ENCODE measurements at regions not wholly inside any gene's neighbourhood (a gene's known extent, or its start where the extent isn't known, plus 50 kb on each side); places are given as distances from the start of the nearest gene placed in this dataset.

GRCh38 chrX:107508925-107509324 lies 59.5 kb downstream of the FRMPD3 start:
- POLR2A ChIA-PET = no interaction called here
- peaks cover 36 to 62% of the 10 kb centered on the region in 2 donors for H3K27me3 Mint-ChIP-seq
- peaks cover 0 to 8% of the 10 kb centered on the region in 2 experiments for H3K4me1 ChIP-seq (ENCODE audit: control insufficient read depth in 1 of 2, extremely low read depth in 1 of 2, insufficient read depth in 2 of 2, low read length in 2 of 2)
- CTCF ChIA-PET = no interaction called here
- H3K27ac Mint-ChIP-seq = no peak overlapping the region
- H3K4me1 Mint-ChIP-seq = peaks cover 0 to 8% (median 2%) of the 10 kb centered on the region in 3 donors
- no peak overlapping the region for H3K4me3 ChIP-seq (ENCODE audit: control insufficient read depth in 1 of 2, extremely low read depth in 1 of 2, low read length in 1 of 2)
- no peaks in the 10 kb centered on the region for H3K9me3 ChIP-seq
- no peaks in the 10 kb centered on the region for H3K9me3 Mint-ChIP-seq
- ATAC-seq (replicated peaks in 1 of 4) (no peak), DNase-seq (no peak)
- no peak overlapping the region for H3K4me3 Mint-ChIP-seq
- no peaks in the 10 kb centered on the region for H3K36me3 ChIP-seq (ENCODE audit: control insufficient read depth in 2 of 2, extremely low read depth in 1 of 2, insufficient read depth in 1 of 2, low read length in 1 of 2)
- WGBS (ENCODE audit: insufficient coverage) = no CpG with 5 or more reads among the region's 3 CpGs
- H3K27me3 ChIP-seq (replicated peaks in 1 of 2; ENCODE audit: control insufficient read depth in 2 of 2, extremely low read depth in 1 of 2, insufficient read depth in 2 of 2, low read length in 1 of 2) = peaks cover 0 to 25% of the 10 kb centered on the region in 2 experiments
- no peaks in the 10 kb centered on the region for H3K36me3 Mint-ChIP-seq
- H3K27ac ChIP-seq (ENCODE audit: low read length) = no peak overlapping the region

GRCh38 chrX:107514944-107515343 lies 65.5 kb downstream of the FRMPD3 start:
- Histone ChIP-seq H3K27me3 (replicated peaks in 1 of 2; ENCODE audit: control insufficient read depth in 2 of 2, extremely low read depth in 1 of 2, insufficient read depth in 2 of 2, low read length in 1 of 2) (peaks cover 0 to 2% of the 10 kb centered on the region in 2 experiments), H3K4me1 (ENCODE audit: control insufficient read depth in 1 of 2, extremely low read depth in 1 of 2, insufficient read depth in 2 of 2, low read length in 2 of 2) (no peaks in the 10 kb centered on the region), H3K9me3 (no peaks in the 10 kb centered on the region), H3K36me3 (ENCODE audit: control insufficient read depth in 2 of 2, extremely low read depth in 1 of 2, insufficient read depth in 1 of 2, low read length in 1 of 2) (no peaks in the 10 kb centered on the region), H3K27ac (ENCODE audit: low read length) (no peak overlapping the region), H3K4me3 (ENCODE audit: control insufficient read depth in 1 of 2, extremely low read depth in 1 of 2, low read length in 1 of 2) (no peak overlapping the region)
- no peaks in the 10 kb centered on the region for H3K36me3 Mint-ChIP-seq
- no peak for ATAC-seq (replicated peaks in 1 of 4)
- peaks cover 24 to 51% of the 10 kb centered on the region in 2 donors for H3K27me3 Mint-ChIP-seq
- H3K27ac Mint-ChIP-seq = no peak overlapping the region
- no peaks in the 10 kb centered on the region for H3K4me1 Mint-ChIP-seq
- no peaks in the 10 kb centered on the region for H3K9me3 Mint-ChIP-seq
- ChIA-PET CTCF (no interaction called here), POLR2A (no interaction called here)
- no peak for DNase-seq
- no CpG with 5 or more reads among the region's 2 CpGs for WGBS (ENCODE audit: insufficient coverage)
- H3K4me3 Mint-ChIP-seq = no peak overlapping the region

- ChIA-PET POLR2A (no interaction called here), CTCF (no interaction called here)
- no peaks in the 10 kb centered on the region for H3K4me1 ChIP-seq (ENCODE audit: control insufficient read depth in 1 of 2, extremely low read depth in 1 of 2, insufficient read depth in 2 of 2, low read length in 2 of 2)
- Mint-ChIP-seq H3K4me3 (no peak overlapping the region), H3K4me1 (no peaks in the 10 kb centered on the region), H3K36me3 (no peaks in the 10 kb centered on the region), H3K27ac (no peak overlapping the region), H3K9me3 (no peaks in the 10 kb centered on the region), H3K27me3 (peaks cover 11 to 42% of the 10 kb centered on the region in 2 donors)
- no peaks in the 10 kb centered on the region for H3K27me3 ChIP-seq (replicated peaks in 1 of 2; ENCODE audit: control insufficient read depth in 2 of 2, extremely low read depth in 1 of 2, insufficient read depth in 2 of 2, low read length in 1 of 2)
- no peak overlapping the region for H3K27ac ChIP-seq (ENCODE audit: low read length)
- DNase-seq (no peak), ATAC-seq (replicated peaks in 1 of 4) (no peak)
- H3K36me3 ChIP-seq (ENCODE audit: control insufficient read depth in 2 of 2, extremely low read depth in 1 of 2, insufficient read depth in 1 of 2, low read length in 1 of 2) = no peaks in the 10 kb centered on the region
- H3K9me3 ChIP-seq = no peaks in the 10 kb centered on the region
- H3K4me3 ChIP-seq (ENCODE audit: control insufficient read depth in 1 of 2, extremely low read depth in 1 of 2, low read length in 1 of 2) = no peak overlapping the region
- 70% methylated on average over 2 of the region's 14 CpGs for WGBS (ENCODE audit: insufficient coverage)
Observed at GRCh38 chrX:107521877-107522586, 72.6 kb downstream of the FRMPD3 start.

- Mint-ChIP-seq H3K27me3 (peaks cover 7 to 40% of the 10 kb centered on the region in 2 donors), H3K27ac (no peak overlapping the region), H3K4me3 (no peak overlapping the region), H3K4me1 (no peaks in the 10 kb centered on the region), H3K36me3 (no peaks in the 10 kb centered on the region), H3K9me3 (no peaks in the 10 kb centered on the region)
- ChIA-PET CTCF (no interaction called here), POLR2A (no interaction called here)
- ATAC-seq (replicated peaks in 1 of 4) (no peak), DNase-seq (no peak)
- Histone ChIP-seq H3K4me3 (ENCODE audit: control insufficient read depth in 1 of 2, extremely low read depth in 1 of 2, low read length in 1 of 2) (no peak overlapping the region), H3K27me3 (replicated peaks in 1 of 2; ENCODE audit: control insufficient read depth in 2 of 2, extremely low read depth in 1 of 2, insufficient read depth in 2 of 2, low read length in 1 of 2) (no peaks in the 10 kb centered on the region), H3K27ac (ENCODE audit: low read length) (no peak overlapping the region), H3K4me1 (ENCODE audit: control insufficient read depth in 1 of 2, extremely low read depth in 1 of 2, insufficient read depth in 2 of 2, low read length in 2 of 2) (no peaks in the 10 kb centered on the region), H3K36me3 (ENCODE audit: control insufficient read depth in 2 of 2, extremely low read depth in 1 of 2, insufficient read depth in 1 of 2, low read length in 1 of 2) (no peaks in the 10 kb centered on the region), H3K9me3 (no peaks in the 10 kb centered on the region)
- no CpG with 5 or more reads among the region's 2 CpGs for WGBS (ENCODE audit: insufficient coverage)
Observed at GRCh38 chrX:107522901-107523300, 73.4 kb downstream of the FRMPD3 start.

GRCh38 chrX:107526141-107526540 lies 76.7 kb downstream of the FRMPD3 start:
- Histone ChIP-seq H3K27me3 (replicated peaks in 1 of 2; ENCODE audit: control insufficient read depth in 2 of 2, extremely low read depth in 1 of 2, insufficient read depth in 2 of 2, low read length in 1 of 2) (peaks cover 0 to 2% of the 10 kb centered on the region in 2 experiments), H3K27ac (ENCODE audit: low read length) (no peak overlapping the region), H3K9me3 (no peaks in the 10 kb centered on the region), H3K4me1 (ENCODE audit: control insufficient read depth in 1 of 2, extremely low read depth in 1 of 2, insufficient read depth in 2 of 2, low read length in 2 of 2) (no peaks in the 10 kb centered on the region), H3K36me3 (ENCODE audit: control insufficient read depth in 2 of 2, extremely low read depth in 1 of 2, insufficient read depth in 1 of 2, low read length in 1 of 2) (no peaks in the 10 kb centered on the region), H3K4me3 (ENCODE audit: control insufficient read depth in 1 of 2, extremely low read depth in 1 of 2, low read length in 1 of 2) (no peak overlapping the region)
- Mint-ChIP-seq H3K27ac (no peak overlapping the region), H3K27me3 (peaks cover 0 to 43% of the 10 kb centered on the region in 2 donors), H3K4me1 (no peaks in the 10 kb centered on the region), H3K9me3 (no peaks in the 10 kb centered on the region), H3K4me3 (no peak overlapping the region), H3K36me3 (no peaks in the 10 kb centered on the region)
- DNase-seq (no peak), ATAC-seq (replicated peaks in 1 of 4) (no peak)
- POLR2A ChIA-PET = no interaction called here
- no CpG with 5 or more reads among the region's 3 CpGs for WGBS (ENCODE audit: insufficient coverage)
- CTCF ChIA-PET = interaction anchor here in 1 of 2 donors (0.6 kb wide), 1 partner anchor 25 kb away, joined by 4 read pairs; no protein-coding TSS in a partner anchor

GRCh38 chrX:107530141-107530540 lies 80.7 kb downstream of the FRMPD3 start:
- DNase-seq = no peak
- WGBS (ENCODE audit: insufficient coverage) = no CpG with 5 or more reads among the region's 4 CpGs
- Mint-ChIP-seq H3K36me3 (no peaks in the 10 kb centered on the region), H3K4me3 (no peak overlapping the region), H3K4me1 (no peaks in the 10 kb centered on the region), H3K27ac (no peak overlapping the region), H3K27me3 (peaks cover 3 to 49% of the 10 kb centered on the region in 2 donors), H3K9me3 (no peaks in the 10 kb centered on the region)
- peaks cover 0 to 2% of the 10 kb centered on the region in 2 experiments for H3K27me3 ChIP-seq (replicated peaks in 1 of 2; ENCODE audit: control insufficient read depth in 2 of 2, extremely low read depth in 1 of 2, insufficient read depth in 2 of 2, low read length in 1 of 2)
- no peak overlapping the region for H3K4me3 ChIP-seq (ENCODE audit: control insufficient read depth in 1 of 2, extremely low read depth in 1 of 2, low read length in 1 of 2)
- ChIA-PET CTCF (no interaction called here), POLR2A (no interaction called here)
- H3K9me3 ChIP-seq = no peaks in the 10 kb centered on the region
- no peaks in the 10 kb centered on the region for H3K4me1 ChIP-seq (ENCODE audit: control insufficient read depth in 1 of 2, extremely low read depth in 1 of 2, insufficient read depth in 2 of 2, low read length in 2 of 2)
- H3K36me3 ChIP-seq (ENCODE audit: control insufficient read depth in 2 of 2, extremely low read depth in 1 of 2, insufficient read depth in 1 of 2, low read length in 1 of 2) = no peaks in the 10 kb centered on the region
- H3K27ac ChIP-seq (ENCODE audit: low read length) = no peak overlapping the region
- ATAC-seq (replicated peaks in 1 of 4) = no peak

Data from T-cell (primary cell).